HG03280 (cell line): ENCODE measurements at regions not wholly inside any gene's neighbourhood (a gene's known extent, or its start where the extent isn't known, plus 50 kb on each side); places are given as distances from the start of the nearest gene placed in this dataset.
"Not testable (repeated sequence)": the region's sequence is repeated elsewhere in the genome, so short reads cannot be mapped to it uniquely, and the experiment has no call there.

Experiments
- ATAC-seq: cut with Tn5 transposase; IDR thresholded peaks from one replicate; pipeline ENCODE4 v1.9.1; 2021; ENCODE audit warnings: mild to moderate bottlenecking, moderate library complexity; ENCODE audit not compliant: unreplicated experiment

- no peak for ATAC-seq
These were observed 237.5 kb upstream of the ADRA1B start for GRCh38 chr5:159678657-159679392.

GRCh38 chr5:159680095-159680494, 236.2 kb upstream of the ADRA1B start:
- ATAC-seq: no peak

- ATAC-seq: no peak
These were observed 234.6 kb upstream of the ADRA1B start for GRCh38 chr5:159681661-159682060.

GRCh38 chr5:159682623-159683022, 233.7 kb upstream of the ADRA1B start:
- no peak for ATAC-seq

GRCh38 chr5:159687892-159688291, 228.4 kb upstream of the ADRA1B start:
- not testable (repeated sequence) for ATAC-seq

- no peak for ATAC-seq
These were observed 220.5 kb upstream of the ADRA1B start for GRCh38 chr5:159695741-159696294.

GRCh38 chr5:159697530-159697929, 218.8 kb upstream of the ADRA1B start:
- ATAC-seq: no peak

GRCh38 chr5:159698322-159698721, 218.0 kb upstream of the ADRA1B start:
- ATAC-seq: no peak

- no peak for ATAC-seq
These were observed 216.3 kb upstream of the ADRA1B start for GRCh38 chr5:159700016-159700415.

- no peak for ATAC-seq
These were observed 214.0 kb upstream of the ADRA1B start for GRCh38 chr5:159702301-159702700.

- ATAC-seq: no peak
These were observed 213.5 kb upstream of the ADRA1B start for GRCh38 chr5:159702826-159703225.

- ATAC-seq: no peak
These were observed 212.1 kb upstream of the ADRA1B start for GRCh38 chr5:159704160-159704559.

- no peak for ATAC-seq
These were observed 210.3 kb upstream of the ADRA1B start for GRCh38 chr5:159705948-159706347.

- ATAC-seq: no peak
These were observed 208.2 kb upstream of the ADRA1B start for GRCh38 chr5:159708090-159708489.

- no peak for ATAC-seq
These were observed 203.6 kb upstream of the ADRA1B start for GRCh38 chr5:159712672-159713071.

GRCh38 chr5:159713254-159713653, 203.0 kb upstream of the ADRA1B start:
- no peak for ATAC-seq

GRCh38 chr5:159713773-159714172, 202.5 kb upstream of the ADRA1B start:
- ATAC-seq: no peak

GRCh38 chr5:159725475-159725874, 190.8 kb upstream of the ADRA1B start:
- no peak for ATAC-seq

GRCh38 chr5:159727167-159727566, 189.1 kb upstream of the ADRA1B start:
- ATAC-seq: no peak

- no peak for ATAC-seq
These were observed 186.0 kb upstream of the ADRA1B start for GRCh38 chr5:159730285-159730684.

- ATAC-seq: no peak
These were observed 184.1 kb upstream of the ADRA1B start for GRCh38 chr5:159732220-159732619.

- ATAC-seq: no peak
These were observed 181.9 kb upstream of the ADRA1B start for GRCh38 chr5:159734366-159734765.

- no peak for ATAC-seq
These were observed 181.2 kb upstream of the ADRA1B start for GRCh38 chr5:159735036-159735435.
